NCI-H2196 (cell line): ENCODE measurements at regions not wholly inside any gene's neighbourhood (a gene's known extent, or its start where the extent isn't known, plus 50 kb on each side); places are given as distances from the start of the nearest gene placed in this dataset.

ENCODE experiments used
- DNase-seq: peaks from one replicate; lab custom pipeline; 2025; ENCODE audit not compliant: unreplicated experiment; lab: John Stamatoyannopoulos, UW

GRCh38 chr3:102529452-102529851 lies 94.6 kb downstream of the ZPLD1 start:
- DNase-seq = no peak

GRCh38 chr3:102530415-102531181 lies 95.8 kb downstream of the ZPLD1 start:
- DNase-seq = no peak

GRCh38 chr3:102531686-102532085 lies 96.9 kb downstream of the ZPLD1 start:
- no peak for DNase-seq

- DNase-seq = no peak
These were observed 98.1 kb downstream of the ZPLD1 start for GRCh38 chr3:102532901-102533300.

DNA sequence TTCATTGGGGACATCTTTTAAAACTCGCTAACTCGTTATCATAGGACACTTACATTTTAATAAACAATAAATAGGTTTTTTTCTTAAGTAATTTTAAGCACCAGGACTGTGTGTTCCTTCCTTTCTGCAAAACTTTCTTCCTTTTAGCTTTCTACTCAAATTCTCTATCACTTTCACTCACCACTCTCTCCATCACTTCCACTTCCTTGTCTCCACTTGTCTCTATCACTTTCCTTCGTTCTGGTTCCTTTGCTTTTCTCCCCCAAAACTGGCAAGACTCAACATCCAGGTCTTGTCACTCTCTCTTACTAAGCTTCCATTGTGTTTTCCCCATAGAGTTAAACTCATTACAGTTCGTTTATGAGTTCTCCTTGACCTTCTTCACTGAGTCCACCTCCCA lies 99.0 kb downstream of the ZPLD1 start:
- no peak for DNase-seq

DNA sequence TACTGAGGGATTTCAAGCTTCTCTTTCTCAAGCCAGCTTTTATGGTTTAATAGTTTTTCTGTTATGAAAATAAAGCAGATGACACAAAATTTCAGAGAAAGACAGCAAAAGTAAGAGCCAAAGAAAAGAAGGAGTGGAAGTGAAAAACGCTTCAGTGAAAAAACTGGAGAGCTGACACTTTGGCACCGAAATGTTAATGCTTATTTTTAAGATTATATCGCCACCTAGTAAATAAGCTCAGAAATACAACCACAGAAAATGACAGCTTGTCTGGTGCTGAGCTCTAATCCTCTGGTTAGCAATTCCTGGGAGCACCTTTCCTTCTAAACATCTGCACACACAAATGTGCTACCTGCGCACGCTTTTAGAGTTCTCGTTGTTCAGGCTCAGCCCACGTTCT lies 101.6 kb downstream of the ZPLD1 start:
- peak; percentile 21 for DNase-seq

DNA sequence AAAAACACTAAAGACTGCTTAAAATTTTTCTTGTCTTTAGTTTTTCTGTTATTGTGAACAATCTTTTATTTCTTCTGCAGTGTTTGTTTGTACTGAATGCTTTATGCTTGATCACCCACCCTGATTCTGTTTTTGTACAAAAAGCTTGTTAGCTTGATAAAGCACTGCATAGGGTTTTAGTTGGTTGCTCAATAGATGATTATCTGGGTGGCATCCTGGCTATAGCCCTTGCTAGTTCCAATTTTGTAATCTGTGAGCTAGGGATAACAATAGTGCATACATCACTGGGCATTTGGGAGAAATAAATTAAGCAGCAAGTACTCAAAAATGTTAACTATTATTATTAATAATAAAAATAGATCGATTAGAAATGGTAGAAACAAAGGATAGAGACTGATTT lies 102.3 kb downstream of the ZPLD1 start:
- no peak for DNase-seq

GRCh38 chr3:102544741-102545140 lies 109.9 kb downstream of the ZPLD1 start:
- DNase-seq = no peak

GRCh38 chr3:102545276-102545675 lies 110.5 kb downstream of the ZPLD1 start:
- no peak for DNase-seq

DNA sequence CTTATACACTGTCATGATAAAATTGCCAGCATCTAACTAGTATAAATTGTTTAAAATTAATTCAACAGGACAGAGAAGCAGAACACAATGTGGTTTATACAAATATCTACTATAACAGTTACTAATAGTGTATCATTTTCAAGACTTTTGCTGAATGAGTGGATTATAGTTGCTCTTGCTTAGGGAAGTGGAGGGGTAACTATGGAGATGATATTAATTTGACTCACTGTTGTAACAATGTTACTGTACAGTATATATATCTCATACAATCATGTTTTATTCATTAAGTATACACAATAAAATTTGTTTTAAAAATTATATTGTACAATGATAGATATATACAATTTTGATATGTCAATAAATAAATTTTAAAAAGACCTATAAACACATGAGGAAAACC lies 119.1 kb downstream of the ZPLD1 start:
- no peak for DNase-seq

- no peak for DNase-seq
These were observed 135.7 kb downstream of the ZPLD1 start for GRCh38 chr3:102570511-102570910.

DNA sequence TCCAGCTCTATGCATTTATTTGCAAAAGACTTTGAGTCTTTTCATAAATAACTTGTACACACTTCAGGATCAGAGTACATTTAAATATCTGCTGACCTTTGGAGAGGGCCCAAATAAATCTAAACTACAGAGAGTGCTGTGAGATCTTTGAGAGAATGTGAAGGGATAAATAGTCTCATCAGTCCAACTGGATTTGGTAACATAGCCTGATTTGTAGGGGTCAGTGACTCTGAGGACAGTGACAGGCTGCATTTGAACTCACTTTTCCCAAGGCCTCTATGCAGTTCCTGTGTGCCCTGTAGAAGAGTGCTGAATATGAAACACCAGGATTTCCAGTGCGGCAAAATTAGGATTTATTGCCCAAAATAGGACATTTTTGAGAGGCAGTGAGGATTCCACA lies 136.2 kb downstream of the ZPLD1 start:
- no peak for DNase-seq

DNA sequence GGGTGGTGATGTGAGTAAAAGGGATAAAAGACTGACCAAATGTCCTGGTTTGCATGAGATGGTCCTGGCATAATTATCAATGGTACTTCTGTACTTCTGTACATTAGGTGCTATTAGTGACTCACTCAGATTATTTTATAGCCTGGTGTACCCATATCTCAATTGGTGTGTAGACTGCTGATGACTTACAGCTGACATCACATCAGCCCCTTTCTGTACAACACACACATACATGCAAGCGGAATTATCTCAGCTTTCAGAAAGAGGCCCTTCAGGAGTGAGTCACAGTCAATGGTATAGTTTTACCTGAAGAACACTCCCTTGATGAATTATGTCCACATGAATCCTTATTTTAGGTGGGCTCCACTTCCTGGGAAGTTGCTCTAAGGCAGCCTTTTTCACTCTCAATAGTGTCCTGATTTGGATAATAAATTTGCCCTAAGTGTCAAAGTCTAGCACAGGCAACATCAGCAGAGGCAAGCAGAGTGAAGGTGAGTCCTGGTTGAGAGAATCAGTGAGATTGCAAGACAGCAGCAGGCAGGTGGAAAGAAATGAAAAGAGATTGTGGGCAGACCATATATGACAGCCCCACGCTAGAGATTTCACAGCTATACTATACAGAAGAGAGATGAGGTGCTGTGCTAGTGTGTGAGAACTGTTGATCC lies 137.0 kb downstream of the ZPLD1 start:
- DNase-seq = no peak

- no peak for DNase-seq
These were observed 138.7 kb downstream of the ZPLD1 start for GRCh38 chr3:102573483-102574028.

DNA sequence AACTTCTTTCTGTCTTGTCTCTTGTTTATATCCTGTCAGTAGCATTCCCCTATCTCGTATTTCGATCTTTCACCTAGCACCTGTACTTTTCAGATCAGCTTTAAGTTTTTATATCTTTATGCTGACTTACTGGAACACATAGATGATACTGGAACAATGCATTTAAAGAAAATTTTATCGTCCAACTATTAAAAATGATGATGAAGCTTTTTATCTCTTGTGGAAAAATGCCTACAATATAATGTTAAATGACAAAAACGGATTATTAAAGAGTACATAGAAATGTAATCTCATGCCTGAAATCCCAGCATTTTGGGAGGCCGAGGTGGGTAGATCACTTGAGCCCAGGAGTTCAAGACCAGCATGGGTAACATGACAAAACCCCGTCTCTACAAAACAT lies 139.5 kb downstream of the ZPLD1 start:
- no peak for DNase-seq

- no peak for DNase-seq
These were observed 141.8 kb downstream of the ZPLD1 start for GRCh38 chr3:102576651-102577050.

DNA sequence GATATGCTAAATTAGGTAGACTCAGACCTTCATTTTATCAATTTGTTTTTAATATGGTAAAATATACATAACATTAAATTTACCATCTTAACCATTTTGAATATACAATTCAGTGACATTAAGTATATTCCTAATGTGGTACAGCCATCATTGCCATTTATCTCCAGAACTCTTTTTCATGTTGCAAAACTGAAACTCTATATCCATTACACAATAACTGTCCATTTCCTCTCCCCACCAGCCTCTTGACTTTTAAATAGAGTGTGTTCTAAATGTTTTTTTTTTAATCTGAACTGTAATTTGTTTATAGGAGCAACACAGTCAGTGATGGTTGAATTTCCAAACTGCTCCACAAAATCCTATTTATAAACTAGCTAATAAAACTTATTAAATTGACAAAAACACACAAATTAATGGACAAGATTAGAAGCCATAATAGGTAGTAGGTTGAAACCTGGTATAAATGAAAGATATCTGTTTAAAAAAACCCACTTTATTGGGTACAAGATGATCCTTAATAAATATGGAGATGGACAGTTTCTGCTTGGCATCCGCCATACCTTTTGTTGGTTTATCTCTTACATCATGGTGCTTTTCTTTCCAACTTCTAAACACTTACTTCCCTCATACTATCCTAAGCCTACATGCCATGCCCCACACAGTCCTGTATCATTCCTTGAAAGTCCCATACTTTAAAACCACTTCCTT lies 142.4 kb downstream of the ZPLD1 start:
- DNase-seq = no peak

DNA sequence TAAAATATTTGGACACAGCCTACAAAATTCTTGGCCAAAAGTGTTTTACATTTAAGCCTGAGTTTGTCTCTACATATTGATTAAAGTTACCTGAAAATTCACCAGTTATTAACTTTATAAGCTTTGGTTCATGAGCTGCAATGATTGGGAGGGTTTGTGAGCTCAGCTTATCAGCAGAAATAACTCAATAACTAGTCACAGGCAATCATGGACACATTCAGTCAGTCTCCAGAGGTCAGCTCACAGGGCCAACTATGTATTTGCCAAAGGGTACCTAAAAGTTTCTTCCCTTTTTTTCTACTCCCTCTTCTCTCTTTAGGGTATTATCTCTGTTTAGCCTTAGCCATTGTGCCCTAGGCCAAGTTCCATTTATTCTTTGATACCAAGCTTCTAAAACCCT lies 145.9 kb downstream of the ZPLD1 start:
- DNase-seq = no peak

GRCh38 chr3:102586485-102586884 lies 151.7 kb downstream of the ZPLD1 start:
- no peak for DNase-seq

- DNase-seq = no peak
These were observed 159.2 kb downstream of the ZPLD1 start for GRCh38 chr3:102593812-102594602.

DNA sequence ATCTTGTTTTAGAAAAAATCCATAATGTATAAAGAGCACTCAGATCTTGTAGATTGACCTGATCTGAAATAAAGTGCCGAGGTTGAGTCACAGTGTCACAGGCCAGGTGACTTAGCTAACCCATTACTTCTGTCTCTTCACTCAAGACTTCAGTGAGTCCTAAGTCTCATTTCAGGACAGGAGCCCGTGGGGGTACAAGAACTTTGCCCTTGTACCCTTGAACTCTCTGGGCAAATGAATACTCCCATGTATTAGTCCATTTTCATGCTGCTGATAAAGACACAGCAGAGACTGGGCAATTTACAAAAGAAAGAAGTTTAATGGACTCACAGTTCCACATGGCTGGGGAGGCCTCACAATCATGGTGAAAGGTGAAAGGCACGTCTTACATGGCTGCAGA lies 160.2 kb downstream of the ZPLD1 start:
- no peak for DNase-seq
